Coronary artery (tissue), 2 donors: ENCODE measurements at regions not wholly inside any gene's neighbourhood (a gene's known extent, or its start where the extent isn't known, plus 50 kb on each side); places are given as distances from the start of the nearest gene placed in this dataset.
A peak's percentile ranks its signal among the peaks of the same experiment; 100 is the strongest.

Source experiments
- DNase-seq: peaks from one replicate; pipeline ENCODE4 v3.0.0-alpha.2; 2017; ENCODE audit warnings: low spot score
- H3K27ac ChIP-seq, 2 donors: fragments of 200-600 bp; sonication (generic); one replicate each; pipeline ENCODE4 v1.5.1; 2016 to 2019
- H3K4me3 ChIP-seq: fragments of 200-600 bp; sonication (generic); 2 replicates; pipeline ENCODE4 v1.5.1; 2016; ENCODE audit warnings: mild to moderate bottlenecking, moderate library complexity
- TF ChIP-seq, protein P1 (sequence below): fragments of 200-600 bp; sonication (generic); IDR thresholded peaks from one replicate; pipeline ENCODE4 v1.5.1; 2019; ENCODE audit warnings: antibody characterized with exemption

DNA sequence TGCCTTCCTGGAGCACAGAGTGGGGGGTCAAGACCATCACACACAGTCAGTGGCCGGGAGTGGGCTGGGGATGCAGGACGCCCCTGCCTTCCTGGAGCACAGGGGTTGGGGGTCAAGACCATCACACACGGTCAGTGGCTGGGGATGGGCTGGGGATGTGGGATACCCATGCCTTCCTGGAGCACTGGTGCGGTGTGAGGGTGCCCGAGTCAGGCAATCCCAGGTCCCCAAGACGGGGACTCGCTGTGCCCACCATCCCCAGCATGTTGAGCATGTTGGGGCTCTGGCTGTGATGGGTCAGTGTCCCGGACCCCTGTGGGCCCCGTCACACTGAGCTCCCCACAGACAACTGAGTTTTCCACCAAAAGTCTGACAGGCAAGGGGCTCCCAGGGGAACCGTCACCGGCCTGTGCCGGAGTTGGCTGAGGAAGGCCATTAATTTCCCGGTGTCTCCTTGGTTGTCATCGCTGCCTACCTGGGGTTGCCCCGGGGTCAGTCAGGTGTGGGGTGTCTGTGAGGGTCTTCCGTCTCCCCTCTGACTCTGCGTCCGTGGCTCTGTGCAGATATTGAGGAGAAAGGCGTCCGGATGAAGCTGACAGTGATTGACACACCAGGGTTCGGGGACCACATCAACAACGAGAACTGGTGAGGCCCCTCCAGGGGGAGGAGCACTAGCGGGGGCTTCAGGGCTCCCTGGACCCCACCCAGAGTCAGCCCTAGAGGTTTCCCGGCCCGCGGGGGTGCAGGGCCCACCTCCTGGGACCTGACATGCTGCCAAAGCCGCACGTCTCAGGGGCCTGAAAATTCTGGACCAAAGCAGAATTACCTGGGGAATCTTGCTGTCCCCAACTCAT is 347.1 kb downstream of the SEC14L1 start:
- TF ChIP-seq, protein P1, sequence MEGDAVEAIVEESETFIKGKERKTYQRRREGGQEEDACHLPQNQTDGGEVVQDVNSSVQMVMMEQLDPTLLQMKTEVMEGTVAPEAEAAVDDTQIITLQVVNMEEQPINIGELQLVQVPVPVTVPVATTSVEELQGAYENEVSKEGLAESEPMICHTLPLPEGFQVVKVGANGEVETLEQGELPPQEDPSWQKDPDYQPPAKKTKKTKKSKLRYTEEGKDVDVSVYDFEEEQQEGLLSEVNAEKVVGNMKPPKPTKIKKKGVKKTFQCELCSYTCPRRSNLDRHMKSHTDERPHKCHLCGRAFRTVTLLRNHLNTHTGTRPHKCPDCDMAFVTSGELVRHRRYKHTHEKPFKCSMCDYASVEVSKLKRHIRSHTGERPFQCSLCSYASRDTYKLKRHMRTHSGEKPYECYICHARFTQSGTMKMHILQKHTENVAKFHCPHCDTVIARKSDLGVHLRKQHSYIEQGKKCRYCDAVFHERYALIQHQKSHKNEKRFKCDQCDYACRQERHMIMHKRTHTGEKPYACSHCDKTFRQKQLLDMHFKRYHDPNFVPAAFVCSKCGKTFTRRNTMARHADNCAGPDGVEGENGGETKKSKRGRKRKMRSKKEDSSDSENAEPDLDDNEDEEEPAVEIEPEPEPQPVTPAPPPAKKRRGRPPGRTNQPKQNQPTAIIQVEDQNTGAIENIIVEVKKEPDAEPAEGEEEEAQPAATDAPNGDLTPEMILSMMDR: no peak
- Histone ChIP-seq H3K4me3 (no peak overlapping the region), H3K27ac (no peak overlapping the region)
- DNase-seq: no peak

DNA sequence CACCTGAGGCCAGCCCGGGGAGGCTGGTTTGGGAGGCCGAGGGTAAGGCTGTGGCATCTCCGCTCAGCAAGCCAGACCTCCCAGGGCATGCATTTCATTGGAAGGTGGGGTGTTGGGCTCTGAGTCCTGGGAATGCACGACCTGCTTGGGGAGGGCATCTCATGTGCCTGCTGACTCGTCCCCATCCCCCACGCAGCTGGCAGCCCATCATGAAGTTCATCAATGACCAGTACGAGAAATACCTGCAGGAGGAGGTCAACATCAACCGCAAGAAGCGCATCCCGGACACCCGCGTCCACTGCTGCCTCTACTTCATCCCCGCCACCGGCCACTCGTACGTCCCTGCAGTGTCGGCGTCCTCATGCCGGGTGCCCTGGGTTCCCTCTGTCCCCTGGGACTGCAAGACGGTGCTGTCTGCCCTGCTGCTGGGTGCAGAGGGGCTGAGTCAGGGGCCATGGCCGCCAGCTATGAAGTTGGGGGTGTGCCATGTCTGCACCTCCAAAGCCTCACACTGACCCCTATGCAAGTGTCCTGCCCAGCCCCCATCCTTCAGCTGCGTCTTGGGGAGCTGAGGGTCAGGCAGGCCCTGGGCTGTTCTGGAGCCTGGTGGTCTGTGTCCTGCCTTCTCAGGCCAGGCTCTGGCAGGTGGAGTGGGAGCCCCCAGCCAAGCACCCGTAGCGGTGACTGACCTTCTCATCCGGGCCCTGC is 347.9 kb downstream of the SEC14L1 start:
- TF ChIP-seq, protein P1: no peak
- DNase-seq: no peak
- H3K4me3 ChIP-seq: no peak overlapping the region
- H3K27ac ChIP-seq: peak overlapping the region in 1 of 2 donors; percentile 4

DNA sequence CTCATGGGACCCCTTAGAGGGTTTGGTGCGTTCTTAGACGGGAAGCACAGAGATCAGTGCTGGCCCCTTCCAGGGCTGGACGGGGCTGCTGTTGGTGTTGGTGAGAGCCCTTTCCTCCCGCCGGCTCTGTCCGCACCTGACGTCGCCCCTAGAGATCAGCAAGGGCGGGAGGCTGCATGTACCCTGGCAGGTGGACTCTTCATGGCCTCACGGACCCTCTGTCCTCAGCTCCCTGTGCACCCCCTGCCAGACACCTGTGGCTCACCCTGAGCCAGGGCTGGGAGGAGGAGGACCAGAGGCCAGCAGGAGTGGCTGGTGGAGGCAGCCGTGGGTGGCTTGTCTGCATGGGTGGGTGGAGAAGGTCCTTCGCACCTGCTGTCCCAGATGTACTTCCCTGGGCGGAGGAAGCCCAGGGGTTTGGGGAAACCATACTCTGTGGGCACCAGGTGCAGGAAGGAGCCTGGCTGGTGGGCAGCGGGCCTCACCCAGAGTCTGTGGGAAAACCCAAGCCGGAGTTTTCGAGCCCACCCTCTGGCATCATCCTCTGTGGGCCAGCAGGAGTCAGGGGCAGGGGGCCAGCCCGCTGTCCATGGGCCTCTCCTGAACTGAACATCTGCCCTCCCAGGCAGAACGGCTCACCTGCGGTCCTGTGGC is 348.6 kb downstream of the SEC14L1 start:
- Histone ChIP-seq H3K27ac (peak overlapping the region; percentile 38 to 70), H3K4me3 (no peak overlapping the region)
- TF ChIP-seq, protein P1: no peak
- no peak for DNase-seq

DNA sequence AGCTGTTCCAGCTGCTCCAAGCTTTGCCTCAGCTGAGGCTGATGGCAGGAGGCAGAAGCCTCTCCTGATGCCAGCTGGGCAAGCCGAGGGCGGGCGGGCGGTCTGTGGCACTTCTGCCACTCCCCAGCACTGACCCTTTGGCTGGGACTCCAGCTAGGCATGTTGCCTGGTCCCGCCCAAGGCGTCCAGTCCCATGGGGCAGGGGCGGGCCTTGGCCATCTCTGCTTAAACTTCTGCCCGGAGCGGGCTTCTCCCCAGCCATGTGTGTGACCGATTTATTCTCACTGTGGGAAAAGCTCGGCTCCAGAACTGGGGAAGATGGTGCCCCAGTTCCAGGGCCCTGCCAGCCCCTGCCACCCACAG is 349.1 kb downstream of the SEC14L1 start:
- Histone ChIP-seq H3K4me3 (no peak overlapping the region), H3K27ac (peak overlapping the region; percentile 38 to 70)
- DNase-seq: peak; percentile 95
- TF ChIP-seq, protein P1: no peak

DNA sequence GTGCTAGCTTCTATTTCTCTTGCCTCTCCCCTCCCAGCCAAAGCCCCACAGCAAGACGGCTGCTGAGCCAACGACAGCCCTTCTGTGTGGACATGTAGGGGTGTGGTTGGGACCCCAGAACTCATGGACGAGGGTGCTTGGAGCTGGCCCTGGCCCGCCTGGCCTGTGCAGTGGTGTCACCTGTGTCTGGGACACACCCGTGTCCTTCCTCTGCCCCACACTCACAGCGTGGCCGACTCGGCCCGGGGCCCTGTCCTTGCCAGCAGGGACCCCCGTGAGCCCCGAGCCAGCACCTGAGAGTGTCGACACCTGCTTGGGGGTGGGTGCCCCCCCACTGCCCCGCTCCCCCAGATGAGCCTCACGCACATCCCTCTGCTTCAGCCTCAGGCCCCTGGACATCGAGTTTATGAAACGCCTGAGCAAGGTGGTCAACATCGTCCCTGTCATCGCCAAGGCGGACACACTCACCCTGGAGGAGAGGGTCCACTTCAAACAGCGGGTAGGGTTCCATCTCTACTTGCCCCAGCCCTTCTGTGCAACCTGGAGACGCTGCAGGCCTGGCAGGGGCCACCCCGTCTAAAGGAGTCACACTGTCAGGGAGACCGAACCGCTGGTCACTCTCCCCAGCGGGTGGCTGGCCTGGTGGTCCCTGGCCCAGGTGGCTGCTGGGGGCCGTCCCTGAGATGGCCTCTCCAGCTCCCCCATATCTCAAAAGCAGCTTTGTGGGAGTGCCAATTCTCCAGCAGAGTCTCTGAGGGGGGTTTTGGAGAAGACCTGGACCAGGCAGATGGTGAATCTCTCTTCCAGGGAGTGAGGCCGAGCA is 349.8 kb downstream of the SEC14L1 start:
- H3K4me3 ChIP-seq: peak overlapping the region; percentile 18
- H3K27ac ChIP-seq: peak overlapping the region; percentile 25 to 70
- DNase-seq: no peak
- TF ChIP-seq, protein P1: no peak

DNA sequence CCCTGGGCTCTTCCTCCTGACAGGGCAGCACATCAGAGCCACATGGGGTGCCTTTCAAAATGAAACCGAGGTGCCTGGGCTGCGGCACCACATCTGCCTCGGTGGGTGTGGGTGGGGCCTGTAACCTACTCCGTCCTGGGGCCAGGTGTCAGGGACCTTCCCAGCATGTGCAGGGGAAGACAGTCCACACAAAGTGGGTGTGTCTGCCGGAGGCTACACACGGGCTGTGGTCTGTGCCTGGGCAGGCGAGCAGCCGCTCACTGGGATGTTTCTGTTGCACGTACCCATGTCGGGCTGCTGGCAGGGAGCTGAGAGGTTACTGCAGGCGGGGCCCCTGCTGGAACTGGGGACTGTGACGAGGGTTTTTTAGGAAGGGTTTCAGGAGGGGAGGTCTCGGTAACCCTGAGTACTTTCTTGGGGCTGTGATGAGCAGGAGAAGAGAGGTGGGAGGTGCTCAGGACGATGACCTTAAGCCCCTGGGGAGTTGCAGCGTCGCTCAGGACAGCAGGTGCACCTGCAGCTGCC is 351.2 kb downstream of the SEC14L1 start:
- no peak for DNase-seq
- Histone ChIP-seq H3K27ac (no peak overlapping the region), H3K4me3 (no peak overlapping the region)
- TF ChIP-seq, protein P1: no peak
